CD4-positive, alpha-beta T cell treated with Interleukin-6 at 100 ng/mL for 8 hours (primary cell): ENCODE measurements at regions not wholly inside any gene's neighbourhood (a gene's known extent, or its start where the extent isn't known, plus 50 kb on each side); places are given as distances from the start of the nearest gene placed in this dataset.

Experiments
- DNase-seq: peaks from one replicate; pipeline ENCODE4 v3.0.0-alpha.2; 2020; ENCODE audit warnings: mixed read lengths, low spot score

DNA sequence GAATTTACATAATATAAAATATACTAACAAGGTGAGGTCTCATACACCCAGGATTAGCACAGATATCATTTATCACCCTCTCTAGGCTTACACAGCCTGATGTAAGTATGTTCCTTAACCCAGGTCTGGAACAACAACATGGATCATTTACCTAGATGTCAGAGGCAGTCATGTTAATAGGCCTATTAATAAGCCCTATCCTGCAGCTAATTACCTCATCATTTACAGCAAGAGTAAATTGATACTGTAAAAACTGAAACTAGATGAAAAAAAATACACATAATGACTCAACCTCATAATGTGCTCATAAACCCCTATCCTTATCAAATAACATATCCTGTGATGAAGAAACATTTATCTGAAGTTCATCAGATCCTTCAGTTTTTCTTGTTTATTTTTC, 334.3 kb upstream of the MANEA start:
- no peak for DNase-seq

DNA sequence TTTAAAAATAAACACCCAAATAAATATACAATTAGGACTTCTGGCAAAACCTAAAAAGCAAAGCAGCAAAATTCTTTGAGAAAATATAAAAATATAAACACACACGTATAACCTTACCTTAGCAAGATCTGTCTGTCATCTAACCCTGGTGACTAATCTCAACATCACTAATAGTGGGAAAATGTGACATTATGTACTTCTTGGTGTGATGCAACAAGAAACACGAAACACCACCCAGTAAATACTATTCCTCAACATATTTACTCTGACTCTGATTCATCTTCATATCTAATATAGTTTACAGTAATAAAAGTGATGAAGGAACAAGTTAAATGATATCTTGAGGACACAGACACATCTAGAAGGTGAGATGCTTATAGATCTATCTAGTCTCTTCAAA, 332.6 kb upstream of the MANEA start:
- no peak for DNase-seq

DNA sequence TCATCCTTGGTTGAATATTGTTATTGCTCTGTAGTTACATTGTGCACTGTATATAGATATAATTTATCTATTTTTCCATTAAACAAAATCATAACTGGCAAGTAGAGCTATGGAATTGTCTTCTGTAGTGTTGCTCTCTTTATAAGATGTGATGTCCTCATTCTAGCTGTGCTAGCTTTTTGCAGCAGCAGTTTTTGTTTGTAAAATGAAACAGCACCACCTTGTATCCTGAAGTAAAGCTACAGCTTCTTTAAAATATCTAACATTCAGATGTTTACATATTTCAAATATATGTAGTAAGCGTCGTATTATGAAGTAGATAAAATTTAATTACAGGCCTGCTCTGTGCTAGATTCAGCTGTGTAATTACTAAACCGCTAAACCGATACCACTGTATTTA, 328.8 kb upstream of the MANEA start:
- no peak for DNase-seq

DNA sequence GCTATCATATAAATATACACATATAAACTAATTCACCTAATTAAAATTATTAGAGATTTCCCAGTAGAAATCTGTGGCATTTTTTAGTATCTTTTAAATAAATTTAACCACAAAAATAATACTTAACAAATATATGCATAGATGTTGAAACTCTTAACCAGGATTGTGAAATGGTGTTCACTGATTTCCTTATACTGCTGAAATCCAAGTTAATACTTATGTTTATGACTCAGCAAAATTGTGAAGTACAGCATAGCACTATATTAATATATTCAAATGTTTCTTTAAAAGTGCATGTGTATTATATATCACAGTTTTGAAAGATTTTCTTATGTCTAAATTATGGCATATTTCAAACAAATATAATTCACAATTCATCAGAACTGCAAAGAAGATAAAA, 328.2 kb upstream of the MANEA start:
- DNase-seq, result no peak

DNA sequence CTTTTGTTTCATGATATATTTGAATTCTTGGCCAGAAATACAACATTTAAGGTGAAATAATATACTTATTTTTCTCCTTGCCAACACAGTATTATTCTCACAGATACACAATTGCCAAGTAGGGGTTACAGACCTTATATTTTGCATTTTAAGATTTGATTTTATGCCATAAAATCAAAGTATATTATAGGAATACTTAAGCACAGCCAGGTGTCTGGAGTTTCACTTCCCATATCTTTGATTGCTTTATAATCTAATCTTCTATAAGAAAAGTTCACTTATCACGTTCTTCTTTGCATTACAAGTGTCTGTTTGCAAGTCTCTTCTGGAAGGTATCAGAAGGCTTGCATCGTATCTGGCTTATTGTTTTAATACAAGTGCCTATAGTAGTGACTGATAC, 327.7 kb upstream of the MANEA start:
- no peak for DNase-seq

DNA sequence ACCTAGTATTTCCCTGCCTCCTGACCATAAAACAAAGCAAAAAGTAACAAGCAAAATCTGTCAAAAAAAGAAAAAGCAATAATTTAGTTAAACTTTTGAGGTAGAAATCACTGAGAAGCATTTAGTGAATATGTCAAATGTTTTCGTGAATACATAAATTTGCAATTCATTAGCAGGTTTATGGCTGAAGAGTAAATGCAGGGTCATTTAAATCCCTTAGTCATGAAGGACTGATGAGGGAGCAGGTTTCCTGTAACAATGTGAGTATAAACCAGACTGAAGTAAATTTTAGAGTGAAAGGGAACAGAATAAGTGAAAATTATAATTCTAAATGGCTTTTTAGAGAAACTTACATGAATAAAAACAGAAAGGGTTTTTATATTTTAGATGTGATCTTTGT, 313.5 kb upstream of the MANEA start:
- no peak for DNase-seq

DNA sequence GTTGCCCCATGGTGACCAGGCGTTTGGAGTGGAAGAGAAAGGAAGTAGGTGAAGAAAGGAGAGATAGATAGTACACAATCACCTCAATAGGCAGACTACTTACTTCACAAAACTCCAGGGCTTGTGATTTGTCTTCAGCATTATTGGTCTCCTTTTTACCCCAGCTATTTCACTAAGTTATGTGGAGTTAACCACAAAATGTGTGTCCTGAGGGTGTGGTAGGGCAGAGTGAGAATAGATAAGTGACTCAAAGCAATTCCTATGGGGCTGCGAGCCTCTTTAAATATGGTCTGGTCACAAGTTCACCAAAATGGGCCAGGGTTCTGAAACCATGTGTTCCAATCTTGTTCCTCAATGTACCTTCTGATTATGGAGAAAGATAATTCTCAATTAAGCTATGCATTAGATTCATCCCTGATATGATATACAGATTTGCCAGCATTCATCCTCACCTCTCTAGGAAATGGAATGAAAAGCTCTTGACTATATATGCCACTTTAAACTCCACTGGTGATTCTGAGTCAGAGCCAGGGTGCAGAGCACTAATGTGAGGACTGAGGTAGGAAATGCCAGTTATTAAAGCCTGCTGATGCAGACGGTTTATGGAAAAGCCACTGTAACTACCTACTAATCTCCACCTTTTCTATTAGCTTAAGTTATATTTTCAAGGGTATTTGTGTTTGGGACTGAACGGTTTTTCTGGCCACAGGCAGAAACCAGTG, 310.6 kb upstream of the MANEA start:
- no peak for DNase-seq

DNA sequence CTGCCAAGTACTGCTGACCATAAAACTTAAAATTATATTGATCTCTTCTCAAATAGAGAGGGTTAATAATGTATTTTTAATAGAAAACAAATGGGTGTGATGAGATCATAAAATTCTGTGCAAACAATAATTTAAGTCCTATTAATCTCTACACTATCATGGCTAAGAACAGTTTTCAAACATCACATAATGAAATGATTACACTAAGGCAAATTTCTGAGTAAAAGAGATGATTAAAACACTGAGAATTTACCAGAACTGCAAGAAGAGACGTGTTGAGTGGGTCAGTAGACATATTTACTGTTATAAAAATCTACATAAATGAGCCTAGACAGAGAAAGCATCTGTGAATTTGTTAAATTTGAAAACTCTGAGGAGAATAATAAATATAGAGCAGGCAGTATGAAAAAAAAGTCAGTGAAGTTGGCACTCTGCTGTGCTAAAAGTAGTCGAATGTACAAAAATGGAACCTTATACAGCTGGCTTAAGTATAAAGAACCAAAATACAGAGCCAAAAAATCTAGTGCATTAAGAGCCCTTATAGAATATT, 302.6 kb upstream of the MANEA start:
- no peak for DNase-seq

DNA sequence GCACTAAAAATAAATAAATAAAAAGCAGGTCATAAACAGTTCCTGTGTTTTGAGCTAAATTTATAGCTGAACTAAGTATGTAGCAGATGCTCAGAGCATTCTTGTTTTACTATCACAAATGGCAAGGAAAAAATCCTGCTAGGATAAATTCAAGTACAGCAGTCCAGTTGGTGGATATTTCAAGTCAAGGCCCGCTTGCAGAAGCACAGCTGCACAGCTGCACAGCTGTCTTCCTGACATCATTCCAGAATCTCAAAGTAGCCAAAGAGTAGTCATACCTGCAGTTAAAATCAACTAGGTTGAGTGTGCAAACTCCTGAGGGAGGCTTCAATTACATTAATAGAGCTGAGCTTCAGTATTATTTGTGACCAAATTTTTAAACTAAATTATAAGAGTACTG, 297.7 kb upstream of the MANEA start:
- no peak for DNase-seq

DNA sequence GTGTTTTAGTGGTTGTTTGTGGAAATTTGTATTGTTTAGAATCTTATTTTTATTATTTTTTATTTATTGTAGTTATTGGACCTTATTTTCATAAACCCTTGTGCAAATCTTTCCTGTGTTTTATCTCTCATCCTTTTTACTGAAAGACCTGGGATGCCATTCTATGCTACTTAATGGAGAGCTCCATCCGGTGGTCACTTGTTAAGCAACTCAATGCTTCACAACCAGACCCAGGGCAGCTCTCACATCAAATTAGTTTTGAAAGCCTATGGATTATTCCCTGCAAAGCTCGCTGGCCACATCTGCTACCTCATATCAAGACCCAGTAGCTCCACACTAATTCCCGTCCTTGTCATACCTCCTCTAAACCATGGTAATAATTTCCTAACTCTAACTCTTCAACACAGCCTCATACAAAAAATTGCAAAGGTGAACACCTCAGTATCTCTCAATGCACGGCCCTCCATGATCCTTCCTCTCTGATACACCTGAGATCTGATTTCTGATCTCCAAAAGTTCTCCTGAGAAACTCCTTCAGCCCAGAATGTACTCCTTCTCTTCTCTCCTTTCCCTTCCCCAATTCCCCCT, 296.6 kb upstream of the MANEA start:
- no peak for DNase-seq

DNA sequence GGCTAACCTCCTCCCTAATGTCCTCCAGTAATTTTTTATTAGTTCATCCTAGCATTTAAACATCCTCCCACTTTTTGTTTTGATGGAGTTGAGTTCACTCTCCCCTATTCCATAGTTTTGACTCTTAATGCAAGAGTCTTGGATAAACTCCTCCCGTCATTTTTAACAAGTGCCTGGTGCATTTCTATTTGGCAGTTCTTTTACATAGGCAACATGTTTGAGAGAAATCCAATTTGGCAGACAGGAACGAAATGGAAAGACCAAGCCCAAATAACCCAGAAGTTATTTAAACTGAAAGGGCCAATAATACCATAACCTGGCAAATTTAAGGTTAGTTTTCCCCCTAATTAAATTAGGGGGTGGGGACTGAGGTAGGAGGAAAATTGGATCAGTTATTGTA, 291.5 kb upstream of the MANEA start:
- no peak for DNase-seq

DNA sequence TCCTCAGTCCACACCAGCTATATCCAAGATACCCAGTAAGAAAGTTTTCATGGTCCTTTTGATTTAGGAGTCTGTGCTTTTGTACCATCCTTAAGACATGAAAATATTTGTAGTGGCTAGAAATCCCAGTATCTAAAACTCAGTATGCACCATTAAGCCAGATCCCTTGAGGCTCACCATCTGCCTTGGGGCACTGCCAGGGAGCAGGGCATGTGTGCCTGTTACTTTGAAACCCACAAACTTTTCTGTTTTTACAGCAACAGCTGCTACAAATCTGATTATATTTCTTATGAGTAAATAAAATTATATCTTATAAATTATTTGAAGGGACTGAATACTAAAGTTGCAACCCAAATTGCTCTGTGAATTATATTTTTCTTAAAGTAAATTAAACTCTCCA, 290.5 kb upstream of the MANEA start:
- DNase-seq, result no peak

DNA sequence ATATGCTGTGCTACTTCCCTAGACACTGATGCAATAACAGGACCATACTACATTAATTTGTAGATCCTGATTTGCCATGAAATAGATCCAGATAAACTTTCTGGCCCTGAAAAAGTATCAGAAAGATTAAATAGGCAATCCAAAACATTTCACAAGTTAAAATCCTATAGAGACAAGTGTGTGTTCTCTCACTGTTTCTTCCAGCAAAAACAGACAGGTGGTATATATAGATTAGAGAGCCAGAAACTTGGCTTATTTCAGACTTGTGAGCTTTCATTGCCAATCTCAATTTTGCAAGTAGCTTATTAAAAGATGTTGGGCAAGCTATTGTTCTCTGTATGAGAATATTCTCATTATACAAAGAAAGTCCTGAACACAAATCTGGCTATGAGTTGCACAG, 289.1 kb upstream of the MANEA start:
- no peak for DNase-seq

DNA sequence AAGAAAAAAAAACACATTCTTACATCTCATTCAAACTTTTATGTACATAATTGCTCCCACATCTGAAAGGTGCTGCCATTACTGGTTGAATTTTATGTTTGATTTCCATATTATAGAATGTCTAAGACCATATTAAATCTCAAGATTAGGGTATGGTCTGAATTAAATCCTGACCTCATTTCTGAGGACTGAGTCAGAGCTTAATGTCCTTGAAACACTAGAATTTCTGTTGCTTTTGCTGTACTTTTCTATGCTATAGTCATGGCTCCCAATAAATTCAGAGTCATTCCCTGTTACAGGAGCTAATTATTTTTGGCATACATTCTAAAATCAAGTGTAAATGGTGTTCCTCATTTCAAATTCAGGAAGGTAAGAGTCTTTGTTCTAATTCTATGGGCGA, 285.3 kb upstream of the MANEA start:
- DNase-seq, result no peak

DNA sequence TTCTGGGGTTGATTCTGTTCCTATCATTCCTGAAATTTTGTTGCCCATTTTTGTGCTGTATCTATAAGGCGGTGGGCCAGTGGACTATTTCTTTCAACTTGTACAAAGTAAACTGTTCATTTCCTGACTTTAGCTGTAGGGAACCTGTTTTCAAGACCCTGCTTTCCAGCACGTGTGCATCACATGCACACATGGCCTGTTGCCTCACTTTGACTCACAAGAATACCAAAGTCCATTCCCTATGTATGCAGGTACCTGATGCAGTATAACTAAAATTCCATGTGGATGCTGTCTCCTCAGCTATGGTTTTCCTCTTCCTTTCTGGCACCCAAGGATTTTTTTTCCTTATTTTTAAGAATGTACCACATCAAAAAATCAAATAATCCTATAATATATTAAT, 284.1 kb upstream of the MANEA start:
- no peak for DNase-seq

DNA sequence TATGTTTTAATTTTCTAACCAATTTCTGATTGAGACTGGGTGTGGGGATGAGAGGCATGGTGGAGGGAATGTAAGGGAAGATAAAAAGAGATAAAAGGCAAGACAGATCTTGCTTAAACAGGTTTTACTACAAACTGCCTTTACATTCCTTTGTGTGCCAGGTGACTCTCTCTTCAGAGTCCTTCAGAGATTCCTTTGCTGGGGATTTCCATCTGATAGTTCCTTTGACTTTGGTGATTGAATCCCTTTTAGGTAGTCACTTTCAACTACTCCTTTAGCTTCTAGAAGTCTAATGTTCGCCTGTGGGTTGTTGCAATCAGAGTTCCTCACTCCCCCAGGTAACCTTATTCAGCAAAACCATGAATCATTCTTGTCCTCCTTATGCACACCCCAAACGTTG, 283.3 kb upstream of the MANEA start:
- no peak for DNase-seq

DNA sequence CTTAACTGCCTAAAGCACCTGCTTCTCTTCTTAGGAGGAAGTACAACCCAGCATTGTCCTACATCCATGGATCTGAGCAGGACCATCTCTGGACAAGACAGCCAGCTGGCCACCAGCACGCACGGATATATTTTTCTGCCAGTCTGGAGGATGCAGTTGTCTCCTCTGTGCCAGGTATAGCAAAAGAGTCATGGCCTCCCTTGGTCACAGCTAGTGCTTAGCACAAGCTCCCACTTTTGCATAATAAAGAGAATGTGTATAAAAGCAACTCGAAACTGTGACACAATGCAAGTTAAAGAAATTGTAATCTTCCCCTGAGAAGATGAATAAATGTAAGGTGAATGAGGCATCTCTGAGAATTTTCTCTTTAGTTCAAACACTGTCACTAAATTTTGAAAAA, 267.8 kb upstream of the MANEA start:
- DNase-seq, result no peak

DNA sequence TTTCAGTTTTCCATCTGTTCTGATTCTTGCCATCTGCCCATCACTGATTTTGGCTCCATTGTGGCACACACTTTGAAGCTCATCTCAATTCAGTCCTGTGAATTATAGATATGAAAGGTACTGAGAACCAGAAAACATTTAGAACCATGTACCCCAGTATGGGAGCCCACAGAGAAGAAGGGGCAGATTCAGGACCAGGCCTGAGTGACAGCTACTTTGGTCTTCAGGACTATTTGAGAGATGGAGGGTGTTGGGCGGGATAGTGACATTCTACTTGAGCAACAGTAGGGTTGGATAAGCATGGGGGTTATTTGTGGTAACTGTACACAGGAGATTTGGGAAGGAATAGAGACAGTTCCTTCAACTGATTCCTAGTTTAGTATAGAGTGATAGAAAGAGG, 259.2 kb upstream of the MANEA start:
- DNase-seq, result no peak

DNA sequence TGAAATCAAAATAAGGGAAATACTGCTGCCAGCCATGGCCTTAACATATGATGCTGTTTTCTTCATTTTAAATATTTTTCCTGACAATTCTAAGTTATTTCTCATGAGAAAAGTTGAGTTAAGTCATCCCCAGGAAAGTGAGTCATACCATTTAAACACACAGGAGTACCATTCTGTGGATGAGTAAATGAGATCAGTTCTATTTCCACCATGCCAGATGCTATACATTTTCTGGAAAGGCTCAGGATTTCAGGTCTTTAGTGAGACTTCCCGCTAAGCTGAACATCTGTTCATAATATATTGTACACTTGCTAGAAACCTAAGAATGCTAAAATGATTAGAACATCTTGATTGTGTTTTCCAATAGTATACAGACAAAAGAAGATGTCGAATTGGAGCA, 256.2 kb upstream of the MANEA start:
- no peak for DNase-seq

DNA sequence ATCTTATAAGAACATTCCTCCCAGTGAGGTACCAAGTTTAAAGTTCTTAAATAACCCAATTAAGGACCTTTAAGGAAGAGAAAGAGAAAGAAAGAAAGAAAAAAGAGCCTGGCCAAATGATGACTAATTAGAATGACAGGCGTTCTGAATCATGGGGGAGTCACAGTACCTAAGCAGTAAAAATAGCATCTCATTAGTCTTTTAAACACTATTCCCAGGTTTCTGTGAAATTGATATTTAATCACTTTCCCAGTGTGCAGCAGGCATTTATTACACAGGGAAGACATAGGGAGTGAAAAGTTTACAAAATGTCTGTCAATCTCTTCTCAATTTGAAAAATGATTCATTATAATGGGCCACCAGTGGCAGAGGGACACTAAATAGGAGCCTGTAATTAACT, 251.4 kb upstream of the MANEA start:
- no peak for DNase-seq

DNA sequence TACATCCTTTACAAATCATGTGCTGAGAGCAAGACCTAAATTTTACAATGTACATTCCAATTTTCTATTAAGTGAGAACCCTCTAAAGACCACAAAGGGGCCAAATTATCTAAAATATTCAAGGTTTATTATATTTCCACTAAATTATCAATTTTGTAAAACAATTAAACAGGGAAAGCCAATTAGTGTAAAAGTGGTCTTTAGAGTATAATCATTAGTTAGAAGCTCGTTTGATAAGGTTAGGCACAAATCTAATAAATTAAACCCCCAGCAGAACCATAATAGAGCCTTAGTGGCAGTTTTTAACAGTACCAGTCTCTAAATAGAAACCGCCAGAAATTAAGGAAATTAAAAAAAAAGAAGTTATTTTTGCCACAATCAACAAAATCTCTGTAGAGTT, 249.1 kb upstream of the MANEA start:
- DNase-seq, result no peak

DNA sequence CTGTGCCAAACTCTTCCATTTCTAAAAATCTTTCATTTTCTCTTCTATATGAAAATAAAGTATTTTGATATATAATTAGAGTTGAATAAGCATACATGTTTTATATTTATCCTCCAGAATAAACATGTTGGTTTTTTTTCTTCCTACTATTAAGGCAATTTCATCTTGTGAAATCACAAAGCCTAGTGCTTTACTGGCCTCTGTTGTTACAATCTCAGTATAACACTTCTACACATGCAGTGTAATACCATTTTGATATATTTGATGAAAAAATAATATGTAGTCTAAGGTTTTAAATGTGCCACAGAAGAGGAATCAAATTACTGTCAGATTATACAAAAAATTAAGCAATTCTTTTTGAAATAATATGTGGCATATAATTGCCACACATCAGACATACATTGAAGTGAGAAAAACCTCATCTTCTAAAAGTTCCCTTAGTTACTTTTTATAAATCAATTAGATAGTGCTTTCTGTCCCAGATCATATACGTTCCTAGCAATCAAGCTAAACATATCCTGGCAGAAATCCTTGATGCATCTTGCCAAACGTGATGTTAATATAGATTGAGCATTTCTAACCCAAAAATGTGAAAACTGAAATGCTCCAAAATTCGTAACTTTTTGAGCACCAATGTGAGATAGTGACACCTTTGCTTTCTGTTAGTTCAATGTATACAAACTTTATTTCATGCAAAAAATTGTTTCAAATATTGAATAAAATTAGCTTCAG, 225.1 kb upstream of the MANEA start:
- DNase-seq, result no peak

DNA sequence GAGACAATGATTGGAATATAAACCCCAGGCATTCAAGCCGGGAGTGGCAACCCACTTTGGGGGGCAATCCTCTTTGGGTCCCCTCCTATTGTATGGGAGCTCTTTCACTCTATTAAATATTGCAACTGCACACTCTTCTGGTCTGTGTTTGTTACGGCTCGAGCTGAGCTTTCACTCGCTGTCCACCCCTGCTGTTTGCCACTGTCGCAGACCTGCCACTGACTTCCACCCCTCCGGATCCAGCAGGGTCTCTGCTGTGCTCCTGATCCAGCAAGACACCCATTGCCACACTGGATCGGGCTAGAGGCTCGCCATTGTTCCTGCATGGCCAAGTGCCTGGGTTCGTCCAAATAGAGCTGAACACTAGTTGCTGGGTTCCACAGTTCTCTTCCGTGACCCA, 222.8 kb upstream of the MANEA start:
- no peak for DNase-seq
